ENCODE measurements at regions not wholly inside any gene's neighbourhood (a gene's known extent, or its start where the extent isn't known, plus 50 kb on each side); places are given as distances from the start of the nearest gene placed in this dataset.

- H3K9me3 Mint-ChIP-seq = no peaks in the 10 kb centered on the region
- no peaks in the 10 kb centered on the region for H3K4me1 Mint-ChIP-seq
- H3K27me3 Mint-ChIP-seq = peaks cover 5% of the 10 kb centered on the region
- H3K36me3 Mint-ChIP-seq (ENCODE audit: low read depth) = no peaks in the 10 kb centered on the region
- no peak overlapping the region for H3K27ac Mint-ChIP-seq
- DNase-seq (no peak), ATAC-seq (no peak)
- H3K4me3 Mint-ChIP-seq = no peak overlapping the region
Observed at GRCh38 chr6:43970913-43971775, 156.1 kb downstream of the MRPL14 start.

GRCh38 chr6:43970068-43970912 lies 157.0 kb downstream of the MRPL14 start:
- peaks cover 9% of the 10 kb centered on the region for H3K27me3 Mint-ChIP-seq
- H3K36me3 Mint-ChIP-seq (ENCODE audit: low read depth) = no peaks in the 10 kb centered on the region
- H3K4me3 Mint-ChIP-seq = no peak overlapping the region
- ATAC-seq (no peak), DNase-seq (no peak)
- no peaks in the 10 kb centered on the region for H3K4me1 Mint-ChIP-seq
- no peak overlapping the region for H3K27ac Mint-ChIP-seq
- no peaks in the 10 kb centered on the region for H3K9me3 Mint-ChIP-seq

- H3K9me3 Mint-ChIP-seq = no peaks in the 10 kb centered on the region
- H3K27ac Mint-ChIP-seq = no peak overlapping the region
- H3K27me3 Mint-ChIP-seq = peaks cover 9% of the 10 kb centered on the region
- no peaks in the 10 kb centered on the region for H3K4me1 Mint-ChIP-seq
- H3K36me3 Mint-ChIP-seq (ENCODE audit: low read depth) = no peaks in the 10 kb centered on the region
- ATAC-seq (no peak), DNase-seq (no peak)
- no peak overlapping the region for H3K4me3 Mint-ChIP-seq
Observed at GRCh38 chr6:43969158-43969981, 157.9 kb downstream of the MRPL14 start.

GRCh38 chr6:43968110-43968965 lies 158.9 kb downstream of the MRPL14 start:
- no peak overlapping the region for H3K4me3 Mint-ChIP-seq
- no peaks in the 10 kb centered on the region for H3K9me3 Mint-ChIP-seq
- no peaks in the 10 kb centered on the region for H3K36me3 Mint-ChIP-seq (ENCODE audit: low read depth)
- no peaks in the 10 kb centered on the region for H3K4me1 Mint-ChIP-seq
- no peak for DNase-seq
- peaks cover 8% of the 10 kb centered on the region for H3K27me3 Mint-ChIP-seq
- H3K27ac Mint-ChIP-seq = no peak overlapping the region
- ATAC-seq = no peak

- H3K9me3 Mint-ChIP-seq = no peaks in the 10 kb centered on the region
- H3K4me1 Mint-ChIP-seq = no peaks in the 10 kb centered on the region
- no peak overlapping the region for H3K27ac Mint-ChIP-seq
- no peak overlapping the region for H3K4me3 Mint-ChIP-seq
- ATAC-seq (no peak), DNase-seq (no peak)
- no peaks in the 10 kb centered on the region for H3K36me3 Mint-ChIP-seq (ENCODE audit: low read depth)
- H3K27me3 Mint-ChIP-seq = peaks cover 8% of the 10 kb centered on the region
Observed at GRCh38 chr6:43967719-43968091, 159.5 kb downstream of the MRPL14 start.

GRCh38 chr6:43966853-43967718 lies 160.2 kb downstream of the MRPL14 start:
- DNase-seq = no peak
- Mint-ChIP-seq H3K27me3 (peaks cover 8% of the 10 kb centered on the region), H3K27ac (no peak overlapping the region), H3K4me3 (no peak overlapping the region), H3K36me3 (ENCODE audit: low read depth) (no peaks in the 10 kb centered on the region), H3K4me1 (no peaks in the 10 kb centered on the region), H3K9me3 (no peaks in the 10 kb centered on the region)
- ATAC-seq = no peak

GRCh38 chr6:43966374-43966658 lies 160.9 kb downstream of the MRPL14 start:
- Mint-ChIP-seq H3K4me3 (no peak overlapping the region), H3K36me3 (ENCODE audit: low read depth) (no peaks in the 10 kb centered on the region), H3K27ac (no peak overlapping the region), H3K9me3 (no peaks in the 10 kb centered on the region), H3K4me1 (no peaks in the 10 kb centered on the region), H3K27me3 (peaks cover 13% of the 10 kb centered on the region)
- ATAC-seq (no peak), DNase-seq (no peak)

GRCh38 chr6:43965628-43966373 lies 161.5 kb downstream of the MRPL14 start:
- H3K36me3 Mint-ChIP-seq (ENCODE audit: low read depth) = no peaks in the 10 kb centered on the region
- no peak overlapping the region for H3K27ac Mint-ChIP-seq
- H3K27me3 Mint-ChIP-seq = peaks cover 14% of the 10 kb centered on the region
- no peaks in the 10 kb centered on the region for H3K9me3 Mint-ChIP-seq
- no peak overlapping the region for H3K4me3 Mint-ChIP-seq
- DNase-seq (no peak), ATAC-seq (no peak)
- H3K4me1 Mint-ChIP-seq = no peaks in the 10 kb centered on the region

- H3K27me3 Mint-ChIP-seq = peaks cover 14% of the 10 kb centered on the region
- no peak for DNase-seq
Observed at GRCh38 chr6:43964659-43965570, 162.3 kb downstream of the MRPL14 start.

GRCh38 chr6:43963877-43964658 lies 163.2 kb downstream of the MRPL14 start:
- Mint-ChIP-seq H3K4me3 (no peak overlapping the region), H3K9me3 (no peaks in the 10 kb centered on the region), H3K4me1 (no peaks in the 10 kb centered on the region), H3K36me3 (ENCODE audit: low read depth) (no peaks in the 10 kb centered on the region), H3K27ac (no peak overlapping the region), H3K27me3 (peaks cover 14% of the 10 kb centered on the region)
- ATAC-seq (no peak), DNase-seq (no peak)

More at GRCh38 chr6:43964659-43965570, 162.3 kb downstream of the MRPL14 start:
- Mint-ChIP-seq H3K36me3 (ENCODE audit: low read depth) (no peaks in the 10 kb centered on the region), H3K4me1 (no peaks in the 10 kb centered on the region), H3K27ac (no peak overlapping the region), H3K9me3 (no peaks in the 10 kb centered on the region), H3K4me3 (no peak overlapping the region)
- no peak for ATAC-seq

GRCh38 chr6:43963203-43963602 lies 164.0 kb downstream of the MRPL14 start:
- H3K4me3 Mint-ChIP-seq = no peak overlapping the region
- no peaks in the 10 kb centered on the region for H3K9me3 Mint-ChIP-seq
- no peak for DNase-seq
- H3K27ac Mint-ChIP-seq = no peak overlapping the region
- no peak for ATAC-seq
- no peaks in the 10 kb centered on the region for H3K4me1 Mint-ChIP-seq
- no peaks in the 10 kb centered on the region for H3K36me3 Mint-ChIP-seq (ENCODE audit: low read depth)
- H3K27me3 Mint-ChIP-seq = peaks cover 14% of the 10 kb centered on the region
